ENCODE measurements at regions not wholly inside any gene's neighbourhood (a gene's known extent, or its start where the extent isn't known, plus 50 kb on each side); places are given as distances from the start of the nearest gene placed in this dataset.

DNA sequence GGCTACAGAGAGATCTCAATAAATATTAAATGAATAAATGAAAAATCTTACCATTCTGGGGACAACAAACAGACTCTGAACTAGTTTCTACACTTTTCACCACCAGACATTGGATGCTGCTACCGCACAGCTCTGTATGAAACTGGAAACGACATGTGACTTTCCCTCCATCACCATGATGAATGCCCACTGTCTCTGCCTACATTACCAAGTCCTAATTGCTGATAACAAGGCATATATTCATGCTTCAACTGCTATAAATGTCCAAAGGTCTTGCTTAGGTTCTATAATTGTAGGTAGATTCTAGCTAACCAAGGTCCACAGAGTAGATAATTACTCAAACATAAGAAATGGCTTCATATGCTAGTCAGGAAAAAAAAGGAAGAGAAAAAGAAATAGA, 399.4 kb upstream of the ADGRL3 start:
- no peak for DNase-seq
- H3K36me3 ChIP-seq, result no peaks in the 10 kb centered on the region
- TF ChIP-seq, protein P1, sequence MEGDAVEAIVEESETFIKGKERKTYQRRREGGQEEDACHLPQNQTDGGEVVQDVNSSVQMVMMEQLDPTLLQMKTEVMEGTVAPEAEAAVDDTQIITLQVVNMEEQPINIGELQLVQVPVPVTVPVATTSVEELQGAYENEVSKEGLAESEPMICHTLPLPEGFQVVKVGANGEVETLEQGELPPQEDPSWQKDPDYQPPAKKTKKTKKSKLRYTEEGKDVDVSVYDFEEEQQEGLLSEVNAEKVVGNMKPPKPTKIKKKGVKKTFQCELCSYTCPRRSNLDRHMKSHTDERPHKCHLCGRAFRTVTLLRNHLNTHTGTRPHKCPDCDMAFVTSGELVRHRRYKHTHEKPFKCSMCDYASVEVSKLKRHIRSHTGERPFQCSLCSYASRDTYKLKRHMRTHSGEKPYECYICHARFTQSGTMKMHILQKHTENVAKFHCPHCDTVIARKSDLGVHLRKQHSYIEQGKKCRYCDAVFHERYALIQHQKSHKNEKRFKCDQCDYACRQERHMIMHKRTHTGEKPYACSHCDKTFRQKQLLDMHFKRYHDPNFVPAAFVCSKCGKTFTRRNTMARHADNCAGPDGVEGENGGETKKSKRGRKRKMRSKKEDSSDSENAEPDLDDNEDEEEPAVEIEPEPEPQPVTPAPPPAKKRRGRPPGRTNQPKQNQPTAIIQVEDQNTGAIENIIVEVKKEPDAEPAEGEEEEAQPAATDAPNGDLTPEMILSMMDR (IDR thresholded peaks at IDR 0.05; ENCODE audit: borderline replicate concordance), result no peak
- no peaks in the 10 kb centered on the region for H3K27me3 ChIP-seq (ENCODE audit: low read depth)
- H3K27ac ChIP-seq (replicated peaks), result no peak overlapping the region
- no peak overlapping the region for H3K4me3 ChIP-seq
- H3K4me1 ChIP-seq, result no peaks in the 10 kb centered on the region
- H3K9me3 ChIP-seq (replicated peaks), result no peaks in the 10 kb centered on the region
- intact Hi-C loops (cut with micrococcal nuclease), result no loop called here

- DNase-seq, result no peak
- Histone ChIP-seq H3K4me3 (no peak overlapping the region), H3K27ac (replicated peaks) (no peak overlapping the region), H3K9me3 (replicated peaks) (no peaks in the 10 kb centered on the region), H3K4me1 (no peaks in the 10 kb centered on the region), H3K36me3 (no peaks in the 10 kb centered on the region), H3K27me3 (ENCODE audit: low read depth) (no peaks in the 10 kb centered on the region)
- intact Hi-C loops (cut with micrococcal nuclease), result no loop called here
- TF ChIP-seq, protein P1 (IDR thresholded peaks at IDR 0.05; ENCODE audit: borderline replicate concordance), result peak; percentile 58
These were observed 394.4 kb upstream of the ADGRL3 start for GRCh38 chr4:60805500-60806313.

GRCh38 chr4:60808726-60809485, 391.2 kb upstream of the ADGRL3 start:
- Histone ChIP-seq H3K27me3 (ENCODE audit: low read depth) (no peaks in the 10 kb centered on the region), H3K4me3 (no peak overlapping the region), H3K27ac (replicated peaks) (no peak overlapping the region), H3K9me3 (replicated peaks) (no peaks in the 10 kb centered on the region), H3K4me1 (no peaks in the 10 kb centered on the region), H3K36me3 (no peaks in the 10 kb centered on the region)
- TF ChIP-seq, protein P1 (IDR thresholded peaks at IDR 0.05; ENCODE audit: borderline replicate concordance), result no peak
- intact Hi-C loops (cut with micrococcal nuclease), result no loop called here
- no peak for DNase-seq

DNA sequence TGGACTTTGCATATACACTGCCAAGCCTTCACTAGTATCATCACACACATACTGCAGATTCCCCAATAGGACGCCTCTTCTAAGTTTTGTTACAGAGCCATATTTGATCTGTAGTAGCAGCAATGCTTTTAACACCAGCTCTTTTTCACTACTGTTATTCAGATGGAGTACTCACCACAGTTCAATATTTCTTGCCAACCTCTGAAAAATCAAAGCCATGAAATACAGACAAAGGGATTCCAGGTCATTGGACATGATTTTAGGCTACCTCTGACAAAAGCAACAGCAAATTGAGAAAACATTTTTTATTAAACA, 390.7 kb upstream of the ADGRL3 start:
- DNase-seq, result no peak
- Histone ChIP-seq H3K4me1 (no peaks in the 10 kb centered on the region), H3K27me3 (ENCODE audit: low read depth) (no peaks in the 10 kb centered on the region), H3K27ac (replicated peaks) (no peak overlapping the region), H3K4me3 (no peak overlapping the region), H3K9me3 (replicated peaks) (no peaks in the 10 kb centered on the region), H3K36me3 (no peaks in the 10 kb centered on the region)
- intact Hi-C loops (cut with micrococcal nuclease), result no loop called here
- TF ChIP-seq, protein P1 (IDR thresholded peaks at IDR 0.05; ENCODE audit: borderline replicate concordance), result no peak

DNA sequence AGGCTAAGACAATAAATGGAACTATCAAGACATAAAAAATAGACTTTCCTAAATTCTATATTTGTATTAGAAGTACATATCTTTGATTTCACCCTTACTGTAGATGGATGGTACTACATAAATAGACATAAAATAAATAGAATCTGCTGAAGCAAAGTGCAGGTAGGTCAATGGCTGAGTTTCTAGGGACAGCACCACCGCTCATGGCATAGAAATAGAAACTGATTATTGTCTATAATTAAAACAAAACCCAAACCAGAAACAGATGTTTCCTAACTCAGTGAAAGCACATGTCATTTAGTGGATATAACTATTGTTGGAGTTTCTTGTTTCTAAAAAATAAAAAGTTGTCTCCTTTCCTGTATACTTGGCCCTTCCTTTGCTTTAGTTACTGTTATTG, 387.3 kb upstream of the ADGRL3 start:
- Histone ChIP-seq H3K4me1 (no peaks in the 10 kb centered on the region), H3K9me3 (replicated peaks) (no peaks in the 10 kb centered on the region), H3K27ac (replicated peaks) (no peak overlapping the region), H3K4me3 (no peak overlapping the region), H3K36me3 (no peaks in the 10 kb centered on the region), H3K27me3 (ENCODE audit: low read depth) (no peaks in the 10 kb centered on the region)
- no peak for DNase-seq
- intact Hi-C loops (cut with micrococcal nuclease), result no loop called here
- TF ChIP-seq, protein P1 (IDR thresholded peaks at IDR 0.05; ENCODE audit: borderline replicate concordance), result no peak

Measured in left ventricle myocardium inferior (tissue), 1 donor.